Brain microvascular endothelial cell (primary cell): ENCODE measurements at regions not wholly inside any gene's neighbourhood (a gene's known extent, or its start where the extent isn't known, plus 50 kb on each side); places are given as distances from the start of the nearest gene placed in this dataset.

Experiments
- DNase-seq: peaks from one replicate; pipeline ENCODE4 v3.0.0-alpha.2; 2020
- H3K27ac ChIP-seq: fragments of 250-450 bp; sonication (Bioruptor Pico); 2 replicates; pipeline ENCODE4 v1.5.1; 2020; ENCODE audit warnings: mild to moderate bottlenecking, moderate library complexity
- H3K27me3 ChIP-seq: fragments of 250-450 bp; sonication (Bioruptor Pico); replicated peaks from 2 replicates; pipeline ENCODE4 v1.5.1; 2020; ENCODE audit warnings: mild to moderate bottlenecking
- H3K36me3 ChIP-seq: fragments of 250-450 bp; sonication (Bioruptor Pico); replicated peaks from 2 replicates; pipeline ENCODE4 v1.5.1; 2020; ENCODE audit warnings: mild to moderate bottlenecking
- H3K4me3 ChIP-seq: 2 replicates; pipeline ENCODE4 v1.5.1; 2011; ENCODE audit warnings: low read depth, mild to moderate bottlenecking, control low read depth, low read length, moderate library complexity
- in situ Hi-C: cut with HindIII; loops from 2 replicates; pipeline ENCODE4 v1.10.0; 2017; ENCODE audit warnings: low sequenced_read_pairs, low pct_ligation_motif_present
- TF ChIP-seq, protein P1 (sequence below): IDR thresholded peaks from 2 replicates; pipeline ENCODE4 v1.5.1; 2011; ENCODE audit warnings: low read depth, mild to moderate bottlenecking, moderate library complexity, low read length, control low read depth, inconsistent platforms; ENCODE audit errors: missing control alignments

DNA sequence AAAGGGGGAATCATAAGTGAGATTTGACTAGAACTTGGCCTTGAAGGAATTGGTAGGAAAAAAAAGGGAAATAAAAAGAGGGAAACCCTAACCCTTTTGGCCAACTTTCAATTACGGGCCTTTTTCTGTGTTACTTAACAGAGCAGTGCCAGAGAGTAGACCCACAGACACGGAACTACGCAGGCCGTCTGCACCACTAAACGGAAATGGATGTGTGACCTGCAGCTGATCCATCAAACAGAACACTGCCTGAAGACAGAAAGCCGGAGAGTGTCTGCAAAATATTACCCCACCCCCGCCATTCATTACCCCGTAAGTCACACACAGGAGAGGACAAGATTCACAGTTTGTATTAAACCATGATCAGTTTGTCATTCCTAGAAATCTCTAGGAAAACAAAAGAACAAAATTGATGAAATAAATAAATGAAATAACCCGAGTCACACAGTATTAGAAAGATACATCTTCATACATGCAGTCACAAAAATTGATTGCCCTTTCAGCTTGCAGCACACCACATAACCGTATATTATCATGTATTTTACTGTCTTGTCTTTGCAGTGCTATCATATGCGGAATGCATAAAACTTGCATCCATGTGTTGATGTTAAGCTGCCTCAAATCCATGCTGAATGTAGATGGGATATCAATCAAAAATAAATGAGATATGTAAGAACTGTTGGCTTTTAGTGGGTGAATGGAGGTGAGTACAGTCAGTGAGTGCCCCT is 424.7 kb downstream of the IRS2 start:
- H3K36me3 ChIP-seq: no peaks in the 10 kb centered on the region
- H3K27me3 ChIP-seq: no peaks in the 10 kb centered on the region
- no peak overlapping the region for H3K27ac ChIP-seq
- in situ Hi-C loops: loop anchor here (25.0 kb wide), 1 partner anchor 199 kb away; no protein-coding TSS in a partner anchor
- no peak for DNase-seq
- TF ChIP-seq, protein P1, sequence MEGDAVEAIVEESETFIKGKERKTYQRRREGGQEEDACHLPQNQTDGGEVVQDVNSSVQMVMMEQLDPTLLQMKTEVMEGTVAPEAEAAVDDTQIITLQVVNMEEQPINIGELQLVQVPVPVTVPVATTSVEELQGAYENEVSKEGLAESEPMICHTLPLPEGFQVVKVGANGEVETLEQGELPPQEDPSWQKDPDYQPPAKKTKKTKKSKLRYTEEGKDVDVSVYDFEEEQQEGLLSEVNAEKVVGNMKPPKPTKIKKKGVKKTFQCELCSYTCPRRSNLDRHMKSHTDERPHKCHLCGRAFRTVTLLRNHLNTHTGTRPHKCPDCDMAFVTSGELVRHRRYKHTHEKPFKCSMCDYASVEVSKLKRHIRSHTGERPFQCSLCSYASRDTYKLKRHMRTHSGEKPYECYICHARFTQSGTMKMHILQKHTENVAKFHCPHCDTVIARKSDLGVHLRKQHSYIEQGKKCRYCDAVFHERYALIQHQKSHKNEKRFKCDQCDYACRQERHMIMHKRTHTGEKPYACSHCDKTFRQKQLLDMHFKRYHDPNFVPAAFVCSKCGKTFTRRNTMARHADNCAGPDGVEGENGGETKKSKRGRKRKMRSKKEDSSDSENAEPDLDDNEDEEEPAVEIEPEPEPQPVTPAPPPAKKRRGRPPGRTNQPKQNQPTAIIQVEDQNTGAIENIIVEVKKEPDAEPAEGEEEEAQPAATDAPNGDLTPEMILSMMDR: no peak
- no peak overlapping the region for H3K4me3 ChIP-seq

DNA sequence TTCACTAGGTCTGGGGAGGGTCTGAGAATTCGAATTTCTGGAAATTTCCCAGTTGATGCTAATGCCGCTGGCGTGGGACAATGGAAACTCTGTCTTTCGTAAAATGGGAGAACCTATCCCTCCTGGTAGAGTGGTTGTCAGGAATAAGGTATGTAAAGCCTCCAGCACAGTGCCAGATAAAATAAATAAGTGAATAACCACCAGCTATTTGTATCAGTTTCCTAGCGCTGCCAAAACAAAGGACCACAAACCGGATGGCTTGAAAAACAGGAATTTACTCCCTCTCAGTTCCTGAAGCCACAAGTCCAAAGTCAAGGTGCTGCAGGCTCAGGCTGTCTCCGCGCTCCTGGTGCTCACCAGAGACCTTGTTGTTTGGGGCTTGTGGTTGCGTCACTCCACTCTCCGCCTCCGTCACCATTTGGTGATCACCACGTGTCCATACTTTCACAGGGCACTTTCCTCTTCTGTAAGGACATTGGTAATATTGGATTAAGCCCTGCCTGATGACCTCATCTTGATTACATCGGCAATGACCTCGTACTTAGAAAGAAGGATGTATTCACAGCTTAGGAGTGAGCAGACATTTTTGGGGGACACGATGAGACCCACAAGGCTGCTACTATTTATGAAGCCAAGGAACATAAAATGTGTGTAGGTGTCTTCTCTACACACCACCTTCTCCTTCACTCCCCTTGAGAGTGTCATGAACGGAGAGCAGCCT is 428.5 kb downstream of the IRS2 start:
- no peaks in the 10 kb centered on the region for H3K27me3 ChIP-seq
- H3K27ac ChIP-seq: no peak overlapping the region
- TF ChIP-seq, protein P1: no peak
- no peak for DNase-seq
- H3K36me3 ChIP-seq: no peaks in the 10 kb centered on the region
- no peak overlapping the region for H3K4me3 ChIP-seq
- in situ Hi-C loops: loop anchor here (25.0 kb wide), 1 partner anchor 196 kb away; no protein-coding TSS in a partner anchor

DNA sequence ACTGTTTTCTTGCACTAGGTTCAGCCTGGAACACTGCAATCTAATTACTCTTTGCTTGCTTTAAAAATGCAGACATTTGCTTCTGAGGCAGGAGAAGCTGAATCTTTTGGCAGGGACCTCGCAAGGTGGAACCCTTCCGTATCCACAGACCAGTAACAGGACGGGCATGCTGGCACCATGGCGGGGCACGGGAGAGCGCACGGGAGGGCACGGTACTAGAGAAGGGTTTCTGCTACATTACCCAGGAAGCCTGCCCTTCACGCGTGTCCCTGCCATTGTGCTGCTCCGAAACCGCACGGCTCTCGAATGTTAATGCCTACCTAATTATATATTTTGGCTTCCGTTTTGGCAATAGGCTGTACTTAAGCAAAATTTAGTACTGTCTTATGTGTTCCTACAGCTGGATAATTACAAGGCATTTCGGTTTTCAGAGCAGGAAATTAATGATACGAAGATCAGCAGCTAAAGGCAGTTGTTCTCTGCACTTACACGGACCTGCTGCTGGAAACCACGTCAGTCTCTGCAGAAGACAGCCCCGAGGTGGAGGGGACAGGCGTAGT is 430.4 kb downstream of the IRS2 start:
- Histone ChIP-seq H3K27ac (no peak overlapping the region), H3K27me3 (no peaks in the 10 kb centered on the region), H3K36me3 (no peaks in the 10 kb centered on the region), H3K4me3 (no peak overlapping the region)
- in situ Hi-C loops: loop anchor here (25.0 kb wide), 1 partner anchor 194 kb away; no protein-coding TSS in a partner anchor
- TF ChIP-seq, protein P1: no peak
- no peak for DNase-seq

DNA sequence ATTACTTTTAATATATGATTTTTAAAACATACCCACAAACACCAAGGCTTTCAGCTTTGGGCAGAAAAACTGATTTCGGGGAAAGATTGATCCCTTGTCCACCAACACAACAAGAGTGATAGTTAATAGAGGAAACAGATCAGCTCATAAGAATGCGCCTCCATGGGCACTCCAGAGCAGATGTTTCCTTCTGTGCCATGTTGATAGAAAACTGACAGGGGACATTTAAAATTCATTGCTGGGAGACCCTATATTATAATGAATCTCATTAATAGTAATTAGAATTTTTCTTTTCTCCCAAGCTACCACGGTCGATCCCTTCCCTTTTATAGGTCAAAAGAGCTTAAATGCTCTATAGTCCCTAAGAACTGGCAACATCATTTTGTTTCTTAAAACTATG is 431.2 kb downstream of the IRS2 start:
- H3K4me3 ChIP-seq: no peak overlapping the region
- no peak for DNase-seq
- in situ Hi-C loops: loop anchor here (25.0 kb wide), 1 partner anchor 193 kb away; no protein-coding TSS in a partner anchor
- TF ChIP-seq, protein P1: no peak
- no peaks in the 10 kb centered on the region for H3K36me3 ChIP-seq
- no peaks in the 10 kb centered on the region for H3K27me3 ChIP-seq
- H3K27ac ChIP-seq: no peak overlapping the region

DNA sequence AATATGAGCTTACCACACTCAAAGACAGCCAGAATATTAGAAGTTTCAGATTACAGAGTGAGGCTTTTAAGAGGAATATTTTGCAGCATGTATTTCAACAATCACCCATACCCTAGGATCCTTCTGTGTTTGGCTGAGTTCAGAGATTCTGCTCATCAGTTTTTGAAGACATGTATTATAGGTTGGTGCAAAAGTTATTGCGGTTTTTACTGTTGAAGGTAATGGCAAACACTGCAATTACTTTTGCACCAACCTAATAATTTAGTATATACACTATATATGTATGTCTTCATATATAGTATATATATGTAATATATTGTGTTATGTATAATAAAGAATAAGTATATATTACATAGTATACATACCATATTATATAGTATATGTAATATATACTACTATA is 435.1 kb downstream of the IRS2 start:
- no peak overlapping the region for H3K27ac ChIP-seq
- H3K4me3 ChIP-seq: no peak overlapping the region
- H3K27me3 ChIP-seq: no peaks in the 10 kb centered on the region
- DNase-seq: no peak
- in situ Hi-C loops: loop anchor here (25.0 kb wide), 1 partner anchor 189 kb away; no protein-coding TSS in a partner anchor
- TF ChIP-seq, protein P1: no peak
- no peaks in the 10 kb centered on the region for H3K36me3 ChIP-seq
